H1 (cell line): ENCODE measurements at regions not wholly inside any gene's neighbourhood (a gene's known extent, or its start where the extent isn't known, plus 50 kb on each side); places are given as distances from the start of the nearest gene placed in this dataset.
A peak's percentile ranks its signal among the peaks of the same experiment; 100 is the strongest.

Experiments used
- CTCF ChIA-PET: fragments of 300-600 bp; sonication (Branson Sonifier 250); formaldehyde crosslinking; loops from one replicate; lab custom pipeline; 2021; ENCODE audit not compliant: partially characterized antibody; lab: Charles Lee
- POLR2A ChIA-PET: fragments of 300-600 bp; sonication (Branson Sonifier 250); formaldehyde crosslinking; loops from one replicate; lab custom pipeline; 2021; ENCODE audit warnings: inconsistent platforms; ENCODE audit not compliant: partially characterized antibody; lab: Charles Lee
- DNase-seq, 2 experiments: peaks; one replicate each; pipeline versions ENCODE4 v3.0.0 to v3.0.0-alpha.2; 2010 to 2022; ENCODE audit warnings: low spot score in 2 of 2, low read depth in 1 of 2, mixed read lengths in 1 of 2
- FAIRE-seq: peaks from 2 replicates; lab custom pipeline; 2011; peaks lifted over from hg19 to GRCh38; lab: Jason Lieb, UNC
- H2AFZ ChIP-seq: 2 replicates; pipeline ENCODE4 v1.8.1; 2012; ENCODE audit warnings: low read length, inconsistent platforms
- H2AK5ac ChIP-seq: 2 replicates; pipeline ENCODE4 v1.6.1; 2013; ENCODE audit warnings: low read depth, low read length
- H2BK120ac ChIP-seq: replicated peaks from 2 replicates; pipeline ENCODE3; 2013; ENCODE audit warnings: low read depth, low read length, inconsistent platforms
- H2BK12ac ChIP-seq: 2 replicates; pipeline ENCODE4 v1.6.1; 2013; ENCODE audit warnings: low read depth, low read length
- H2BK15ac ChIP-seq: 2 replicates; pipeline ENCODE4 v1.6.1; 2013; ENCODE audit warnings: low read length
- H2BK20ac ChIP-seq: 2 replicates; pipeline ENCODE4 v1.6.1; 2013; ENCODE audit warnings: low read length
- H2BK5ac ChIP-seq: 2 replicates; pipeline ENCODE4 v1.6.1; 2013; ENCODE audit warnings: low read depth, low read length
- H3K14ac ChIP-seq: 2 replicates; pipeline ENCODE4 v1.6.1; 2013; ENCODE audit warnings: inconsistent platforms; ENCODE audit not compliant: insufficient read length
- H3K18ac ChIP-seq: 2 replicates; pipeline ENCODE4 v1.6.1; 2013; ENCODE audit warnings: low read length; ENCODE audit errors: extremely low read depth
- H3K23ac ChIP-seq: 2 replicates; pipeline ENCODE4 v1.6.1; 2013; ENCODE audit warnings: inconsistent platforms; ENCODE audit not compliant: insufficient read length
- H3K23me2 ChIP-seq: 2 replicates; pipeline ENCODE4 v1.6.1; 2013; ENCODE audit warnings: low read depth, low read length
- H3K27ac ChIP-seq: 2 replicates; pipeline ENCODE4 v1.6.1; 2011; ENCODE audit warnings: low read depth, low read length, inconsistent platforms
- H3K27me3 ChIP-seq, 4 experiments: replicated peaks in 1 of 4; 1 replicate in 1 of 4; 2 replicates in 3 of 4; pipeline versions ENCODE4 v1.6.1 to v1.8.1; 2011 to 2013; ENCODE audit warnings: low read length in 3 of 4, mild to moderate bottlenecking in 3 of 4, inconsistent platforms in 2 of 4, mixed read lengths in 2 of 4, moderate library complexity in 1 of 4; ENCODE audit not compliant: control insufficient read depth in 3 of 4, insufficient read depth in 3 of 4; ENCODE audit errors: extremely low read depth in 1 of 4
- H3K36me3 ChIP-seq, 4 experiments: 2 replicates each; pipeline versions ENCODE4 v1.6.1 to v1.8.1; 2011 to 2013; ENCODE audit warnings: mild to moderate bottlenecking in 4 of 4, low read length in 3 of 4, moderate library complexity in 2 of 4, control low read depth in 1 of 4, inconsistent platforms in 1 of 4; ENCODE audit not compliant: insufficient read depth in 4 of 4, control insufficient read depth in 2 of 4
- H3K4ac ChIP-seq: replicated peaks from 2 replicates; pipeline ENCODE3; 2013; ENCODE audit warnings: low read length, low read depth, mixed read lengths, inconsistent platforms; ENCODE audit not compliant: insufficient read length
- H3K4me1 ChIP-seq, 4 experiments: replicated peaks in 1 of 4; 1 replicate in 1 of 4; 2 replicates in 3 of 4; pipeline versions ENCODE4 v1.6.1 to v1.8.1; 2011 to 2013; ENCODE audit warnings: low read length in 3 of 4, inconsistent platforms in 2 of 4, mixed read lengths in 1 of 4; ENCODE audit not compliant: insufficient read depth in 4 of 4, control insufficient read depth in 3 of 4
- H3K4me2 ChIP-seq, 2 experiments: 2 replicates each; pipeline versions ENCODE4 v1.6.1 to v1.8.1; 2011 to 2013; ENCODE audit warnings: low read depth in 2 of 2, low read length in 2 of 2, control low read depth in 1 of 2, inconsistent platforms in 1 of 2, mild to moderate bottlenecking in 1 of 2; ENCODE audit not compliant: insufficient read depth in 1 of 2
- H3K4me3 ChIP-seq, 4 experiments: fragments of 200-600, 300-600 bp in 1 of 4; sonication (generic), shearing (Covaris generic), sonication (Bioruptor Twin) in 1 of 4; 2 replicates each; pipeline versions ENCODE4 v1.5.1 to v1.8.1; 2011 to 2016; ENCODE audit warnings: low read length in 4 of 4, low read depth in 3 of 4, control low read depth in 2 of 4, inconsistent platforms in 2 of 4, mild to moderate bottlenecking in 2 of 4, mixed read lengths in 1 of 4, moderate library complexity in 1 of 4; ENCODE audit not compliant: insufficient read depth in 2 of 4; ENCODE audit errors: extremely low read depth in 1 of 4
- H3K56ac ChIP-seq: replicated peaks from 2 replicates; pipeline ENCODE3; 2013; ENCODE audit warnings: low read depth, mild to moderate bottlenecking, mixed read lengths, low read length, inconsistent platforms; ENCODE audit not compliant: insufficient read length
- H3K79me1 ChIP-seq: 2 replicates; pipeline ENCODE4 v1.6.1; 2013; ENCODE audit warnings: low read depth, low read length, control low read depth
- H3K79me2 ChIP-seq, 2 experiments: 2 replicates each; pipeline versions ENCODE4 v1.6.1 to v1.8.1; 2012 to 2013; ENCODE audit warnings: low read length in 2 of 2, mild to moderate bottlenecking in 2 of 2, inconsistent platforms in 1 of 2; ENCODE audit not compliant: insufficient read depth in 2 of 2, control insufficient read depth in 1 of 2
- H3K9ac ChIP-seq, 4 experiments: replicated peaks in 1 of 4; 1 replicate in 1 of 4; 2 replicates in 3 of 4; pipeline versions ENCODE4 v1.6.1 to v1.8.1; 2011 to 2013; ENCODE audit warnings: low read depth in 3 of 4, low read length in 3 of 4, control low read depth in 2 of 4, mild to moderate bottlenecking in 2 of 4, moderate library complexity in 2 of 4, inconsistent platforms in 1 of 4; ENCODE audit errors: extremely low read depth in 1 of 4
- H3K9me3 ChIP-seq, 2 experiments: 2 replicates each; pipeline versions ENCODE4 v1.6.1 to v1.8.1; 2012 to 2013; ENCODE audit warnings: mild to moderate bottlenecking in 2 of 2, moderate library complexity in 2 of 2, control low read depth in 1 of 2, inconsistent platforms in 1 of 2, low read depth in 1 of 2, low read length in 1 of 2, mixed read lengths in 1 of 2; ENCODE audit not compliant: insufficient read depth in 2 of 2
- H4K20me1 ChIP-seq, 2 experiments: replicated peaks in 1 of 2; 2 replicates each; pipeline versions ENCODE3 to v1.8.1; 2011 to 2013; ENCODE audit warnings: inconsistent platforms in 2 of 2, low read length in 2 of 2, mild to moderate bottlenecking in 1 of 2; ENCODE audit not compliant: insufficient read depth in 2 of 2, control insufficient read depth in 1 of 2
- H4K5ac ChIP-seq: 2 replicates; pipeline ENCODE4 v1.6.1; 2013; ENCODE audit warnings: low read length, low read depth, mixed read lengths, inconsistent platforms; ENCODE audit not compliant: insufficient read length
- H4K8ac ChIP-seq: 2 replicates; pipeline ENCODE4 v1.8.0; 2013; ENCODE audit warnings: mild to moderate bottlenecking, moderate library complexity, low read length, inconsistent platforms; ENCODE audit not compliant: insufficient read depth; ENCODE audit errors: extremely low read depth
- H4K91ac ChIP-seq: replicated peaks from 2 replicates; pipeline ENCODE3; 2013; ENCODE audit warnings: low read length, mixed read lengths, inconsistent platforms; ENCODE audit not compliant: insufficient read length
- CTBP2 ChIP-seq: IDR thresholded peaks from 2 replicates; pipeline ENCODE4 v1.7.0; 2011; ENCODE audit warnings: borderline replicate concordance, mild to moderate bottlenecking, moderate library complexity, mixed read lengths, low read length; ENCODE audit not compliant: insufficient read depth, insufficient read length
- KDM1A ChIP-seq: fragments of 200-600, 300-600 bp; sonication (generic); IDR thresholded peaks from 2 replicates; pipeline ENCODE4 v1.7.1; 2016; ENCODE audit warnings: mild to moderate bottlenecking, low read length, borderline replicate concordance
- NRF1 ChIP-seq: IDR thresholded peaks from 2 replicates; pipeline ENCODE4 v1.6.1; 2011; ENCODE audit warnings: mild to moderate bottlenecking, low read depth, low read length, improper control_type of control experiment
- POU5F1 ChIP-seq: IDR thresholded peaks from 2 replicates; pipeline ENCODE4 v1.6.1; 2011; ENCODE audit warnings: low read depth, mild to moderate bottlenecking, low read length, moderate library complexity
- RAD21 ChIP-seq, 2 experiments: IDR thresholded peaks in 1 of 2; conservative IDR thresholded peaks in 1 of 2; 2 replicates each; pipeline ENCODE4 v1.6.1; 2011; ENCODE audit warnings: low read depth in 2 of 2, low read length in 2 of 2, improper control_type of control experiment in 1 of 2, inconsistent platforms in 1 of 2, mild to moderate bottlenecking in 1 of 2, moderate library complexity in 1 of 2
- RNF2 ChIP-seq: fragments of 200-900, 300-1000 bp; sonication (generic); IDR thresholded peaks from 2 replicates; pipeline ENCODE4 v1.7.1; 2016; ENCODE audit warnings: borderline replicate concordance, low read depth, mild to moderate bottlenecking, antibody characterized with exemption, low read length; ENCODE audit not compliant: poor library complexity, severe bottlenecking; ENCODE audit errors: missing control alignments
- RXRA ChIP-seq: IDR thresholded peaks from 2 replicates; pipeline ENCODE4 v1.6.1; 2011; ENCODE audit warnings: low read depth, mild to moderate bottlenecking, low read length, moderate library complexity; ENCODE audit not compliant: insufficient read depth
- SP1 ChIP-seq: IDR thresholded peaks from 2 replicates; pipeline ENCODE4 v1.6.1; 2011; ENCODE audit warnings: low read depth, low read length
- YY1 ChIP-seq: IDR thresholded peaks from 2 replicates; pipeline ENCODE4 v1.6.1; 2011; ENCODE audit warnings: low read depth, mild to moderate bottlenecking, low read length
- WGBS, 2 experiments: shearing (Covaris generic) in 1 of 2; methylation state at CpG; one replicate each; pipeline versions ENCODE4 v1.1.6 to v1.1.7; 2013 to 2015; ENCODE audit warnings: low lambda C conversion rate in 2 of 2, mixed read lengths in 2 of 2, inconsistent platforms in 1 of 2, low coverage in 1 of 2, missing lambda C conversion rate in 1 of 2; ENCODE audit not compliant: insufficient replicate concordance in 2 of 2, insufficient coverage in 1 of 2, insufficient read length in 1 of 2; ENCODE audit errors: extremely low coverage in 1 of 2, missing lambda C conversion rate in 1 of 2; 5-methylcytosine and 5-hydroxymethylcytosine counted together
- TF ChIP-seq, protein P1 (sequence below): IDR thresholded peaks from 2 replicates; pipeline ENCODE4 v1.6.1; 2012; ENCODE audit warnings: low read length, inconsistent platforms

DNA sequence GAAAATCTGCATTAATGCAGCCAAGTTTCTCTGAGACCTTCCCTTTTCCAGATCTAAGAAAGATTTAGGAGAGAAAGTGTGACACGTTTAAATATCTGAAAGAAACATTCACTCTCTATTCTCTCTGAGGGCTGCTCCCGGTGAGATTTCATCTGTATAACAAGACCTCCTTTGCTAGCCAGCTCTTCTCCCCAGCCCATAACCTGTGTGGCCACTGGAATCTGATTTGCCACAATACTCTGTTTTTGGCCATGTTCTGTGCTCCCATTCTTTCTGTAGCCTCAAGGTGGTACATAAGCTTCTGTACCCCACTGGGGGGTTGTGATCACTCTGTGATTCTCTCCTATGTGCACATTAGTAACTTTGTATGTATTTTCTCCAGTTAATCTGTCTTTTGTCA lies 291.0 kb upstream of the SEMA6A start:
- no peak overlapping the region for H4K8ac ChIP-seq
- no peak for FAIRE-seq
- H3K23me2 ChIP-seq, result no peaks in the 10 kb centered on the region; the same call in 1 of the 2 replicates
- peaks cover 8 to 30% (median 18%) of the 10 kb centered on the region in 4 experiments for H3K4me1 ChIP-seq
- no peaks in the 10 kb centered on the region for H3K27me3 ChIP-seq
- no peak for DNase-seq
- ChIA-PET CTCF (interaction anchor here (0.7 to 1.9 kb wide), 6 partner anchors 28 to 269 kb away, joined by 3 to 5 read pairs (median 4); no protein-coding TSS in a partner anchor), POLR2A (interaction anchor here (0.7 to 2.6 kb wide), 2 partner anchors 190 to 290 kb away, joined by 5 to 19 read pairs; partner anchors contain the start of gene SEMA6A)
- H3K9me3 ChIP-seq, result 0 out of 4 replicates have a peak, but pooled peaks cover 0 to 2% of the 10 kb centered on the region in 2 experiments
- H2BK5ac ChIP-seq, result peak overlapping the region; percentile 86
- peak overlapping the region in 1 of 2 experiments; percentile 8; a peak in 2 of 4 replicates for H3K4me2 ChIP-seq
- no peak overlapping the region for H2BK15ac ChIP-seq
- H2BK20ac ChIP-seq, result peak overlapping the region; percentile 96; the same call in 1 of the 2 replicates
- peak overlapping the region; percentile 86 for H2BK12ac ChIP-seq
- peak overlapping the region; percentile 49 for H2BK120ac ChIP-seq
- H4K5ac ChIP-seq, result peak overlapping the region; percentile 99
- no peaks in the 10 kb centered on the region for H3K36me3 ChIP-seq
- H3K4ac ChIP-seq, result no peak overlapping the region
- peak overlapping the region; percentile 37 for H4K91ac ChIP-seq
- no peak overlapping the region for H3K14ac ChIP-seq
- no peak overlapping the region for H3K23ac ChIP-seq
- 9% methylated on average over 2 of the region's 2 CpGs; no CpG with 5 or more reads in 1 of the 2 experiments for WGBS, 2 experiments
- peak overlapping the region in 1 of 4 experiments; percentile 13; a peak in 1 of 8 replicates for H3K4me3 ChIP-seq
- H3K79me2 ChIP-seq, result no peaks in the 10 kb centered on the region
- H3K9ac ChIP-seq, result no peak overlapping the region
- no peak overlapping the region for H3K56ac ChIP-seq
- H2AFZ ChIP-seq, result no peak overlapping the region
- H3K27ac ChIP-seq, result no peak overlapping the region; the same call in 1 of the 2 replicates
- H3K79me1 ChIP-seq, result no peaks in the 10 kb centered on the region
- peak overlapping the region; percentile 68; the same call in 1 of the 2 replicates for H2AK5ac ChIP-seq
- peak overlapping the region; percentile 81 for H3K18ac ChIP-seq
- H4K20me1 ChIP-seq, result no peaks in the 10 kb centered on the region
- TF ChIP-seq, protein P1, sequence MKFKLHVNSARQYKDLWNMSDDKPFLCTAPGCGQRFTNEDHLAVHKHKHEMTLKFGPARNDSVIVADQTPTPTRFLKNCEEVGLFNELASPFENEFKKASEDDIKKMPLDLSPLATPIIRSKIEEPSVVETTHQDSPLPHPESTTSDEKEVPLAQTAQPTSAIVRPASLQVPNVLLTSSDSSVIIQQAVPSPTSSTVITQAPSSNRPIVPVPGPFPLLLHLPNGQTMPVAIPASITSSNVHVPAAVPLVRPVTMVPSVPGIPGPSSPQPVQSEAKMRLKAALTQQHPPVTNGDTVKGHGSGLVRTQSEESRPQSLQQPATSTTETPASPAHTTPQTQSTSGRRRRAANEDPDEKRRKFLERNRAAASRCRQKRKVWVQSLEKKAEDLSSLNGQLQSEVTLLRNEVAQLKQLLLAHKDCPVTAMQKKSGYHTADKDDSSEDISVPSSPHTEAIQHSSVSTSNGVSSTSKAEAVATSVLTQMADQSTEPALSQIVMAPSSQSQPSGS, result no peak
- TF ChIP-seq POU5F1 (no peak), RAD21 (IDR thresholded peaks at IDR 0.05 in 1 of 2, conservative IDR thresholded peaks at IDR 0.05 in 1 of 2; ENCODE audit: low read depth in 2 of 2, low read length in 2 of 2) (peak in 1 of 2 experiments; percentile 18; a peak in 1 of 4 replicates), NRF1 (no peak), RNF2 (no peak), RXRA (no peak), SP1 (0 out of 2 replicates have a peak, but pooled peaks have one; percentile 27), KDM1A (no peak), YY1 (0 out of 2 replicates have a peak, but pooled peaks have one; percentile 11), CTBP2 (no peak)
